Right atrium auricular region (tissue), 2 donors: ENCODE measurements at regions not wholly inside any gene's neighbourhood (a gene's known extent, or its start where the extent isn't known, plus 50 kb on each side); places are given as distances from the start of the nearest gene placed in this dataset.

Source experiments
- DNase-seq: peaks from one replicate; pipeline ENCODE4 v3.0.0-alpha.2; 2019; ENCODE audit warnings: low spot score
- H3K27ac ChIP-seq, 2 donors: fragments of 200-600 bp; sonication (generic); 1 replicate in 1 of 2; 2 replicates in 1 of 2; pipeline ENCODE4 v1.5.1; 2016 to 2019
- H3K27me3 ChIP-seq, 2 donors: fragments of 200-600 bp; sonication (generic); one replicate each; pipeline versions ENCODE4 v1.5.1 to v1.6.0; 2017 to 2019
- H3K36me3 ChIP-seq: fragments of 200-600 bp; sonication (generic); one replicate; pipeline ENCODE4 v1.5.1; 2016
- H3K4me1 ChIP-seq, 2 donors: fragments of 200-600 bp; sonication (generic); one replicate each; pipeline versions ENCODE4 v1.5.1 to v1.6.0; 2017 to 2019
- H3K4me3 ChIP-seq, 2 donors: fragments of 200-600 bp; sonication (generic); 1 replicate in 1 of 2; 2 replicates in 1 of 2; pipeline ENCODE4 v1.5.1; 2017 to 2019; ENCODE audit warnings: mild to moderate bottlenecking in 1 of 2, moderate library complexity in 1 of 2
- H3K9me3 ChIP-seq, 2 donors: fragments of 200-600 bp; sonication (generic); one replicate each; pipeline ENCODE4 v1.5.1; 2019
- TF ChIP-seq, protein P1 (sequence below), 2 donors: fragments of 200-600 bp; sonication (generic); IDR thresholded peaks; one replicate each; pipeline ENCODE4 v1.5.1; 2019; ENCODE audit warnings: antibody characterized with exemption in 2 of 2

DNA sequence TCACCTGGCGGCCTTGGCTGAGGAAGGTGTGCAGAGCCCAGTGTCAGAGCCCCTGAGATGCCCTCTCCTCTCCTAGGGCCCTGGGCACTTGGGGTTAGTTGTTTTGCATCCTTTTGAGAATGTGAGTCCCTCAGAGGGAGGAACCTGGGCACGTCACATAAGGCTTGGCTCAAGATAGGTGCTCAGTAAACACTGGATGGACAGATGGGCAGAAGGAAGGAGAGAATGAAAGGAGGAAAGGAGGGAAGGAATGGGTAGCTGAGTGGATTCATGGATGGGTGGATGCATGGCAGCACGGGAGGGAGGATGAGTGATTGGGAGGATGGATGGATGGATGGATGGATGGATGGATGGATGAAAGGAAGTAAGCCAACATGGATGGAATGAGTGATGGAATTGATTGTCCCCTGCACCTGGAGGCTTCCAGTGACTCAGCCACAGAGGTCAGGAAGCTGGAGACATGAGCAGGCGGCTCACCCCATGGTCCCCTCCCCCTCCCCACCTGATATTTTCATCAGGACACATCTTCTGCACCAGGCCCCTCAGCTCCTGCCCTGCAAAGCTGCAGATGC lies 62.2 kb downstream of the IGLL1 start:
- Histone ChIP-seq H3K27me3 (no peaks in the 10 kb centered on the region), H3K4me1 (peaks cover 0 to 26% of the 10 kb centered on the region in 2 donors), H3K27ac (no peak overlapping the region), H3K36me3 (no peaks in the 10 kb centered on the region), H3K9me3 (no peaks in the 10 kb centered on the region), H3K4me3 (no peak overlapping the region)
- TF ChIP-seq, protein P1, sequence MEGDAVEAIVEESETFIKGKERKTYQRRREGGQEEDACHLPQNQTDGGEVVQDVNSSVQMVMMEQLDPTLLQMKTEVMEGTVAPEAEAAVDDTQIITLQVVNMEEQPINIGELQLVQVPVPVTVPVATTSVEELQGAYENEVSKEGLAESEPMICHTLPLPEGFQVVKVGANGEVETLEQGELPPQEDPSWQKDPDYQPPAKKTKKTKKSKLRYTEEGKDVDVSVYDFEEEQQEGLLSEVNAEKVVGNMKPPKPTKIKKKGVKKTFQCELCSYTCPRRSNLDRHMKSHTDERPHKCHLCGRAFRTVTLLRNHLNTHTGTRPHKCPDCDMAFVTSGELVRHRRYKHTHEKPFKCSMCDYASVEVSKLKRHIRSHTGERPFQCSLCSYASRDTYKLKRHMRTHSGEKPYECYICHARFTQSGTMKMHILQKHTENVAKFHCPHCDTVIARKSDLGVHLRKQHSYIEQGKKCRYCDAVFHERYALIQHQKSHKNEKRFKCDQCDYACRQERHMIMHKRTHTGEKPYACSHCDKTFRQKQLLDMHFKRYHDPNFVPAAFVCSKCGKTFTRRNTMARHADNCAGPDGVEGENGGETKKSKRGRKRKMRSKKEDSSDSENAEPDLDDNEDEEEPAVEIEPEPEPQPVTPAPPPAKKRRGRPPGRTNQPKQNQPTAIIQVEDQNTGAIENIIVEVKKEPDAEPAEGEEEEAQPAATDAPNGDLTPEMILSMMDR (IDR thresholded peaks at IDR 0.05), result no peak
- no peak for DNase-seq

DNA sequence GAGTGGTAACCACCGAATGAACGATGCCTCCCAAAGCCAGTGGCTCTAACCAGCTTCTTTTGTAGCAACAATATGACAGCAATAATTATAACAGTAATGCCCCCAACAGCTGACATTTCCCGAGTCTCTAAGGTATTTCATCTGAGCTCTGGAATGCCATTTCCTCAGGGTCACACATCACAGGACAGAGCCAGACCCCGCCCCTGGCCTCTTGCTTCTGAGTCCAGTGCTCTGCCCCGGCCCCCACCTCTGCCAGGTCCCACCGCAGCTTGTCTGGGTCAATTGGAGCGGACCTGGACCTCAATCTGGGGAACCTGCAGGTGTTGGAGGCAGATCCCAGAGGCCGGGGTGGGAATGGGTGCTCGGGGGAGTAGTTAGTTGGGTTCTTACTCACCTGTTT lies 63.8 kb downstream of the IGLL1 start:
- TF ChIP-seq, protein P1 (IDR thresholded peaks at IDR 0.05), result no peak
- no peaks in the 10 kb centered on the region for H3K36me3 ChIP-seq
- H3K9me3 ChIP-seq, result no peaks in the 10 kb centered on the region
- no peak overlapping the region for H3K4me3 ChIP-seq
- peaks cover 0 to 13% of the 10 kb centered on the region in 2 donors for H3K4me1 ChIP-seq
- no peak overlapping the region for H3K27ac ChIP-seq
- no peak for DNase-seq
- no peaks in the 10 kb centered on the region for H3K27me3 ChIP-seq

DNA sequence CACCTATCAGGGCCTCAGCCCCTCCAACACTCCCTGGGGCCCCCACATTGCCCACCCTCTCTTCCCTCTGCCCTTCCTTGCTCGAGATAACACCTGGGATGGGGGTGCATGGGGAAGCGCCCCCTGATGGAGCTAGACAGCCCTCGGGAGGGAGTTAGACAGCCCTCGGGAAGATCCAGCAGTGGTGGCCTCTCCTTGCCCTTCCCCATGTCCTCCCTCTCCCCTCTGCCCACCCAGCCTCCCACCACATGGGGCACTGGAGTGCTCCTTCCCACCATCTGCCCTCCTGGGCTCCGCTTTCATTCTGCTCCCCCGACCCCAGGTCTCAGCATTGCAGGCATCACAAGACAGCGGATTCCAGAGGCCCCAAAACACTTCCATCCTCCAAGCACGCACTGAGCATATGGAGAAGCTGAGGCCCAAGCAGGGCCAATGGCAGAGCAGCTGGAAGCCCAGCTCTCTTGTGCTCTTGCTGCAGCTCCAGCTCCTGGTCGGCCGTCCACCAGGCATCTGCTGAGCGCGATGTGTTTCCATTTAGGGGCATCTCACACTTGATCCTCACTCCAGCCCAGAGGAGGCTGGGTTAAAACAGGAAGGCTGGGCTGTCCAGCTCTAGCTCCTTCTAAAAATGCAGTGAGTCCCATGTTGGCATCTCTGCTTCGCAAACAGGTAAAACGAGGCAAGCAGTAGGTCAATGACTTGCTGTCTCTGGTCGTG lies 65.6 kb downstream of the IGLL1 start:
- Histone ChIP-seq H3K27ac (no peak overlapping the region), H3K4me1 (no peaks in the 10 kb centered on the region), H3K27me3 (no peaks in the 10 kb centered on the region), H3K36me3 (no peaks in the 10 kb centered on the region), H3K4me3 (no peak overlapping the region), H3K9me3 (no peaks in the 10 kb centered on the region)
- DNase-seq, result no peak
- TF ChIP-seq, protein P1 (IDR thresholded peaks at IDR 0.05), result no peak

DNA sequence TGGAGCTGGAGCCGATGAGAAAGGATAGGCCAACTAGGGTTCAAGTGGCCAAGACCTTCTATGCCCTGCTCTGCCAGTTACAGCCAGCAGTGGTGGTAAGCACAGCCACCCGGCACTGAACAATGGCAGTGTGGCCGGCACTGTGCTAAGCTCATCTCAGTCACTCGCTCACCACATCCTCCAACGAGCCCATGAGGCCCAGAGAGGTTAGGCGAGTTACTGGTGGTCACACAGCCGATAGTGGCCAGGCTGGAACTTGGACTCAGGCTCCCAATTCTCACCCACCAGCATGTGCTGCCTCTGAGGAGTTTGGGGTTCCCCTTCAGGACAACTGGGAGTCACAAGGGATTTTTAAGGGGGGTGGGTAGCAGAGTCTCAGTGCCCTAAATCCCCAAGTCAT lies 66.4 kb downstream of the IGLL1 start:
- no peaks in the 10 kb centered on the region for H3K36me3 ChIP-seq
- TF ChIP-seq, protein P1 (IDR thresholded peaks at IDR 0.05), result no peak
- no peak for DNase-seq
- H3K4me3 ChIP-seq, result no peak overlapping the region
- H3K4me1 ChIP-seq, result no peaks in the 10 kb centered on the region
- no peak overlapping the region for H3K27ac ChIP-seq
- H3K27me3 ChIP-seq, result no peaks in the 10 kb centered on the region
- no peaks in the 10 kb centered on the region for H3K9me3 ChIP-seq

DNA sequence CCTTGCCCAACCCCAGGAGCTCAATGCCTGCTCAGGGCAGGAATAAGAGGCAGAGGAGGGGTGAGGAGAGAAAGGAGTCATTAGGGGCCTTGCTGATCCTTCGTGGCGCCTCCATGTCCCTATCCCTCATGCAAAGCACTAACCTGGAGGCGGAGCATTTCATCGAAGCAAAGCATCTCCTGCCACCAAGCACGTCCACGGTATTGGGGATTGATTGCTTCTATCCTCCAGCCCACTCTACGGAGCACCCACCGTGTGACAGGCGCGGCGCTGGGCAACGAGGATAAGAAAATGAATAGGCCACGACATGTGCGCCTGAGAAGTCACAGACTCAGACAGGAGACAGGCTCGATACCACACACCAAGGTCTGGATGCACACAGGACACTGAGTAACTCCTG lies 67.0 kb downstream of the IGLL1 start:
- Histone ChIP-seq H3K4me1 (no peaks in the 10 kb centered on the region), H3K27me3 (no peaks in the 10 kb centered on the region), H3K36me3 (no peaks in the 10 kb centered on the region), H3K9me3 (no peaks in the 10 kb centered on the region), H3K27ac (no peak overlapping the region), H3K4me3 (no peak overlapping the region)
- TF ChIP-seq, protein P1 (IDR thresholded peaks at IDR 0.05), result no peak
- no peak for DNase-seq

DNA sequence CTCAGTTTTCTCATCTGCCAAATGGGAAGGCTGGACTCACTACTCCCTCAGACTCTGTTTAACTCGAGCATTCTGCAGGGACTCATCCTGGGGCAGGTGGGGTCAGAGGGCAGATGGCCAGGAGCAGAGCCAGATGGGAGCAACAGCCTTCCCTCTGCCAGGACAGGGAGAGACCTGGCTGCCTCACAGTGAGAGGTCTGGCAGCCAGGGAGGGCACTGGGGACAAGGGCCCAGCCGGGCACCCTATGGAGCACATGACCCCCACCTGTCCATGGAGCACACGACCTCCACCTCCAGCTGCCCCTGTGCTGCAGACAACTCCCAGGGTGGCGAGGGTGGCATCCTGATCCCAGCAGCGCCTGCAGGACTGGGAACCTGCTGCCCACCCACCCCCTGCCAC lies 67.4 kb downstream of the IGLL1 start:
- no peaks in the 10 kb centered on the region for H3K27me3 ChIP-seq
- TF ChIP-seq, protein P1 (IDR thresholded peaks at IDR 0.05), result no peak
- DNase-seq, result no peak
- H3K4me3 ChIP-seq, result no peak overlapping the region
- no peak overlapping the region for H3K27ac ChIP-seq
- no peaks in the 10 kb centered on the region for H3K36me3 ChIP-seq
- no peaks in the 10 kb centered on the region for H3K4me1 ChIP-seq
- no peaks in the 10 kb centered on the region for H3K9me3 ChIP-seq
